GM23338 (cell line): ENCODE measurements at regions not wholly inside any gene's neighbourhood (a gene's known extent, or its start where the extent isn't known, plus 50 kb on each side); places are given as distances from the start of the nearest gene placed in this dataset.

Experiments used
- ATAC-seq: fragments of 200-7000 bp; cut with Tn5 transposase; 3 replicates; pipeline ENCODE4 v1.9.1; 2020
- DNase-seq: peaks from one replicate; pipeline ENCODE4 v3.0.0-alpha.2; 2015; ENCODE audit warnings: low spot score
- H2AFZ ChIP-seq: fragments of 200-600 bp; sonication (generic); 2 replicates; pipeline ENCODE4 v1.8.0; 2016; ENCODE audit warnings: antibody characterized with exemption, mild to moderate bottlenecking, moderate library complexity
- H3F3A ChIP-seq: fragments of 200-600 bp; sonication (generic); replicated peaks from 2 replicates; pipeline ENCODE4 v1.8.0; 2017; ENCODE audit warnings: antibody characterized with exemption, mixed run types, low read depth
- H3K27ac ChIP-seq: fragments of 200-600 bp; sonication (generic); 2 replicates; pipeline ENCODE4 v1.6.1; 2016; ENCODE audit warnings: low read depth
- H3K27me3 ChIP-seq: fragments of 200-600 bp; sonication (generic); 2 replicates; pipeline ENCODE4 v1.8.0; 2016; ENCODE audit warnings: mild to moderate bottlenecking, mixed run types, moderate library complexity; ENCODE audit not compliant: insufficient read depth
- H3K36me3 ChIP-seq: fragments of 200-600 bp; sonication (generic); 2 replicates; pipeline ENCODE4 v1.8.0; 2016; ENCODE audit warnings: mild to moderate bottlenecking; ENCODE audit not compliant: insufficient read depth
- H3K4me1 ChIP-seq: fragments of 200-600 bp; sonication (generic); 2 replicates; pipeline ENCODE4 v1.8.0; 2016; ENCODE audit warnings: mild to moderate bottlenecking, moderate library complexity; ENCODE audit not compliant: insufficient read depth
- H3K4me2 ChIP-seq: fragments of 200-600 bp; sonication (generic); 2 replicates; pipeline ENCODE4 v1.7.1; 2017; ENCODE audit warnings: mixed run types
- H3K4me3 ChIP-seq: fragments of 200-600 bp; sonication (generic); 2 replicates; pipeline ENCODE4 v1.6.1; 2016; ENCODE audit warnings: mixed run types
- H3K79me2 ChIP-seq: fragments of 200-600 bp; sonication (generic); replicated peaks from 2 replicates; pipeline ENCODE4 v1.8.0; 2017; ENCODE audit warnings: mild to moderate bottlenecking; ENCODE audit not compliant: insufficient read depth
- H3K9me2 ChIP-seq: fragments of 200-600 bp; sonication (generic); 2 replicates; pipeline ENCODE4 v1.8.0; 2017; ENCODE audit not compliant: insufficient read depth
- H4K20me1 ChIP-seq: fragments of 200-600 bp; sonication (generic); replicated peaks from 2 replicates; pipeline ENCODE4 v1.8.0; 2017; ENCODE audit warnings: mild to moderate bottlenecking; ENCODE audit not compliant: insufficient read depth
- H3K27ac Mint-ChIP-seq: 2 replicates; pipeline ENCODE4 v1.8.0; 2020; ENCODE audit warnings: inconsistent platforms, mild to moderate bottlenecking, moderate library complexity, mixed read lengths
- H3K27me3 Mint-ChIP-seq: 3 replicates; pipeline ENCODE4 v1.8.0; 2022; ENCODE audit warnings: low read depth, mild to moderate bottlenecking, moderate library complexity, mixed read lengths, inconsistent platforms; ENCODE audit not compliant: insufficient read depth, poor library complexity
- H3K36me3 Mint-ChIP-seq: 3 replicates; pipeline ENCODE4 v1.8.0; 2021; ENCODE audit warnings: low read depth, mild to moderate bottlenecking, inconsistent platforms, moderate library complexity, mixed read lengths
- H3K4me1 Mint-ChIP-seq: 3 replicates; pipeline ENCODE4 v1.8.0; 2020; ENCODE audit warnings: mild to moderate bottlenecking, inconsistent platforms, mixed read lengths
- H3K4me3 Mint-ChIP-seq: 3 replicates; pipeline ENCODE4 v1.8.0; 2021; ENCODE audit warnings: moderate library complexity, mild to moderate bottlenecking, inconsistent platforms, mixed read lengths
- H3K9me3 Mint-ChIP-seq: 3 replicates; pipeline ENCODE4 v1.8.0; 2020; ENCODE audit warnings: moderate library complexity, mild to moderate bottlenecking, inconsistent platforms, mixed read lengths
- CREB1 ChIP-seq: fragments of 250-450 bp; sonication (Bioruptor Pico); IDR thresholded peaks from 2 replicates; pipeline ENCODE4 v1.5.0; 2020; ENCODE audit warnings: low read depth, mild to moderate bottlenecking, moderate library complexity
- CTCF ChIP-seq, 2 experiments: fragments of 200-600 bp in 1 of 2; sonication (generic) in 1 of 2; conservative IDR thresholded peaks; 2 replicates each; pipeline versions ENCODE4 v1.5.1 to v1.6.1; 2016 to 2017; ENCODE audit warnings: antibody characterized with exemption in 2 of 2, low read depth in 2 of 2, mild to moderate bottlenecking in 2 of 2, moderate library complexity in 1 of 2
- EZH2phosphoT487 ChIP-seq: fragments of 200-600 bp; sonication (generic); IDR thresholded peaks from one replicate; pipeline ENCODE4 v1.8.1; 2018; ENCODE audit warnings: antibody characterized with exemption; ENCODE audit not compliant: unreplicated experiment
- JUNB ChIP-seq: IDR thresholded peaks from one replicate; pipeline ENCODE4 v1.6.1; 2016; ENCODE audit warnings: antibody characterized with exemption; ENCODE audit not compliant: unreplicated experiment
- NANOG ChIP-seq: IDR thresholded peaks from 2 replicates; pipeline ENCODE4 v1.6.1; 2016; ENCODE audit warnings: antibody characterized with exemption, borderline replicate concordance
- POLR2AphosphoS5 ChIP-seq: IDR thresholded peaks from 2 replicates; pipeline ENCODE4 v1.6.1; 2016; ENCODE audit warnings: antibody characterized with exemption, low read depth
- STAT1 ChIP-seq: IDR thresholded peaks from one replicate; pipeline ENCODE4 v1.6.1; 2016; ENCODE audit warnings: antibody characterized with exemption; ENCODE audit not compliant: unreplicated experiment
- TF ChIP-seq, protein P1 (sequence below): fragments of 250-450 bp; sonication (Bioruptor Pico); IDR thresholded peaks from 2 replicates; pipeline ENCODE4 v1.5.0; 2020; ENCODE audit warnings: mild to moderate bottlenecking, moderate library complexity
- TF ChIP-seq, protein P2 (sequence below): IDR thresholded peaks from 2 replicates; pipeline ENCODE4 v1.6.1; 2016; ENCODE audit warnings: antibody characterized with exemption

GRCh38 chr1:55447488-55447887 lies 232.3 kb upstream of the USP24 start (continued):
- TF ChIP-seq, protein P1, sequence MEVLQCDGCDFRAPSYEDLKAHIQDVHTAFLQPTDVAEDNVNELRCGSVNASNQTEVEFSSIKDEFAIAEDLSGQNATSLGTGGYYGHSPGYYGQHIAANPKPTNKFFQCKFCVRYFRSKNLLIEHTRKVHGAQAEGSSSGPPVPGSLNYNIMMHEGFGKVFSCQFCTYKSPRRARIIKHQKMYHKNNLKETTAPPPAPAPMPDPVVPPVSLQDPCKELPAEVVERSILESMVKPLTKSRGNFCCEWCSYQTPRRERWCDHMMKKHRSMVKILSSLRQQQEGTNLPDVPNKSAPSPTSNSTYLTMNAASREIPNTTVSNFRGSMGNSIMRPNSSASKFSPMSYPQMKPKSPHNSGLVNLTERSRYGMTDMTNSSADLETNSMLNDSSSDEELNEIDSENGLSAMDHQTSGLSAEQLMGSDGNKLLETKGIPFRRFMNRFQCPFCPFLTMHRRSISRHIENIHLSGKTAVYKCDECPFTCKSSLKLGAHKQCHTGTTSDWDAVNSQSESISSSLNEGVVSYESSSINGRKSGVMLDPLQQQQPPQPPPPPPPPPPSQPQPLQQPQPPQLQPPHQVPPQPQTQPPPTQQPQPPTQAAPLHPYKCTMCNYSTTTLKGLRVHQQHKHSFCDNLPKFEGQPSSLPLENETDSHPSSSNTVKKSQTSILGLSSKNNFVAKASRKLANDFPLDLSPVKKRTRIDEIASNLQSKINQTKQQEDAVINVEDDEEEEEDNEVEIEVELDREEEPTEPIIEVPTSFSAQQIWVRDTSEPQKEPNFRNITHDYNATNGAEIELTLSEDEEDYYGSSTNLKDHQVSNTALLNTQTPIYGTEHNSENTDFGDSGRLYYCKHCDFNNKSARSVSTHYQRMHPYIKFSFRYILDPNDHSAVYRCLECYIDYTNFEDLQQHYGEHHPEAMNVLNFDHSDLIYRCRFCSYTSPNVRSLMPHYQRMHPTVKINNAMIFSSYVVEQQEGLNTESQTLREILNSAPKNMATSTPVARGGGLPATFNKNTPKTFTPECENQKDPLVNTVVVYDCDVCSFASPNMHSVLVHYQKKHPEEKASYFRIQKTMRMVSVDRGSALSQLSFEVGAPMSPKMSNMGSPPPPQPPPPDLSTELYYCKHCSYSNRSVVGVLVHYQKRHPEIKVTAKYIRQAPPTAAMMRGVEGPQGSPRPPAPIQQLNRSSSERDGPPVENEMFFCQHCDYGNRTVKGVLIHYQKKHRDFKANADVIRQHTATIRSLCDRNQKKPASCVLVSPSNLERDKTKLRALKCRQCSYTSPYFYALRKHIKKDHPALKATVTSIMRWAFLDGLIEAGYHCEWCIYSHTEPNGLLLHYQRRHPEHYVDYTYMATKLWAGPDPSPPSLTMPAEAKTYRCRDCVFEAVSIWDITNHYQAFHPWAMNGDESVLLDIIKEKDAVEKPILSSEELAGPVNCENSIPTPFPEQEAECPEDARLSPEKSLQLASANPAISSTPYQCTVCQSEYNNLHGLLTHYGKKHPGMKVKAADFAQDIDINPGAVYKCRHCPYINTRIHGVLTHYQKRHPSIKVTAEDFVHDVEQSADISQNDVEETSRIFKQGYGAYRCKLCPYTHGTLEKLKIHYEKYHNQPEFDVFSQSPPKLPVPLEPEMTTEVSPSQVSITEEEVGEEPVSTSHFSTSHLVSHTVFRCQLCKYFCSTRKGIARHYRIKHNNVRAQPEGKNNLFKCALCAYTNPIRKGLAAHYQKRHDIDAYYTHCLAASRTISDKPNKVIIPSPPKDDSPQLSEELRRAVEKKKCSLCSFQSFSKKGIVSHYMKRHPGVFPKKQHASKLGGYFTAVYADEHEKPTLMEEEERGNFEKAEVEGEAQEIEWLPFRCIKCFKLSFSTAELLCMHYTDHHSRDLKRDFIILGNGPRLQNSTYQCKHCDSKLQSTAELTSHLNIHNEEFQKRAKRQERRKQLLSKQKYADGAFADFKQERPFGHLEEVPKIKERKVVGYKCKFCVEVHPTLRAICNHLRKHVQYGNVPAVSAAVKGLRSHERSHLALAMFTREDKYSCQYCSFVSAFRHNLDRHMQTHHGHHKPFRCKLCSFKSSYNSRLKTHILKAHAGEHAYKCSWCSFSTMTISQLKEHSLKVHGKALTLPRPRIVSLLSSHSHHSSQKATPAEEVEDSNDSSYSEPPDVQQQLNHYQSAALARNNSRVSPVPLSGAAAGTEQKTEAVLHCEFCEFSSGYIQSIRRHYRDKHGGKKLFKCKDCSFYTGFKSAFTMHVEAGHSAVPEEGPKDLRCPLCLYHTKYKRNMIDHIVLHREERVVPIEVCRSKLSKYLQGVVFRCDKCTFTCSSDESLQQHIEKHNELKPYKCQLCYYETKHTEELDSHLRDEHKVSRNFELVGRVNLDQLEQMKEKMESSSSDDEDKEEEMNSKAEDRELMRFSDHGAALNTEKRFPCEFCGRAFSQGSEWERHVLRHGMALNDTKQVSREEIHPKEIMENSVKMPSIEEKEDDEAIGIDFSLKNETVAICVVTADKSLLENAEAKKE (CRISPR knock-in tag) = no peak
- TF ChIP-seq CREB1 (CRISPR knock-in tag) (no peak), EZH2phosphoT487 (no peak), POLR2AphosphoS5 (no peak), NANOG (no peak)

DNA sequence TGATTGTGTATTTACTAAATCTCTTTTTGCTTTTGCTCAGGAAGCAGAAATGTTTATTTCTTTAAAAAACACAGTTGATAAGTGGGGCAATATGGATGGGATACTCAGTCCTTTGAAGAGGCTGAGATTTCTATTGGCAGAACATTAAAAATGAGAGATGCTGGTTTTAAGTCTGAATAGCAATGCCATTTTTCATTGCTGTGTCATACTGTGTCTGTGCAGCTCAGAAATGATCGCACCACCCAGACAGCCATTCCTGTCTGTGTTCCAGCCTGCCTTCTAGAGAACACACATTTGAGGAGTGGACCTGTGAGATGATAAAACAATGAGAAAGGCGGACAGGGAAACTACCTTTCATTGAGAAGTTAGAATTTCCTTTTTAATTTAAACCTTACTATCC lies 231.2 kb upstream of the USP24 start:
- H3F3A ChIP-seq = no peaks in the 10 kb centered on the region
- no peaks in the 10 kb centered on the region for H3K4me1 ChIP-seq
- 0 out of 2 replicates have a peak, but pooled peaks cover 3% of the 10 kb centered on the region for H4K20me1 ChIP-seq
- Mint-ChIP-seq H3K4me1 (no peaks in the 10 kb centered on the region), H3K9me3 (no peaks in the 10 kb centered on the region), H3K27me3 (no peaks in the 10 kb centered on the region), H3K4me3 (no peak overlapping the region), H3K36me3 (no peaks in the 10 kb centered on the region), H3K27ac (no peak overlapping the region)
- H3K4me3 ChIP-seq = no peak overlapping the region
- no peaks in the 10 kb centered on the region for H3K79me2 ChIP-seq
- H3K27me3 ChIP-seq = no peaks in the 10 kb centered on the region
- H3K36me3 ChIP-seq = no peaks in the 10 kb centered on the region
- H2AFZ ChIP-seq = no peak overlapping the region
- H3K9me2 ChIP-seq = no peaks in the 10 kb centered on the region
- ATAC-seq (no peak), DNase-seq (no peak)
- no peak overlapping the region for H3K27ac ChIP-seq
- H3K4me2 ChIP-seq = no peak overlapping the region
- TF ChIP-seq CTCF (conservative IDR thresholded peaks at IDR 0.05; ENCODE audit: low read depth in 2 of 2) (no peak), STAT1 (no peak), EZH2phosphoT487 (no peak), JUNB (no peak)
- TF ChIP-seq, protein P2, sequence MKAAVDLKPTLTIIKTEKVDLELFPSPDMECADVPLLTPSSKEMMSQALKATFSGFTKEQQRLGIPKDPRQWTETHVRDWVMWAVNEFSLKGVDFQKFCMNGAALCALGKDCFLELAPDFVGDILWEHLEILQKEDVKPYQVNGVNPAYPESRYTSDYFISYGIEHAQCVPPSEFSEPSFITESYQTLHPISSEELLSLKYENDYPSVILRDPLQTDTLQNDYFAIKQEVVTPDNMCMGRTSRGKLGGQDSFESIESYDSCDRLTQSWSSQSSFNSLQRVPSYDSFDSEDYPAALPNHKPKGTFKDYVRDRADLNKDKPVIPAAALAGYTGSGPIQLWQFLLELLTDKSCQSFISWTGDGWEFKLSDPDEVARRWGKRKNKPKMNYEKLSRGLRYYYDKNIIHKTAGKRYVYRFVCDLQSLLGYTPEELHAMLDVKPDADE = no peak
